ENCODE measurements at regions not wholly inside any gene's neighbourhood (a gene's known extent, or its start where the extent isn't known, plus 50 kb on each side); places are given as distances from the start of the nearest gene placed in this dataset.
A peak's percentile ranks its signal among the peaks of the same experiment; 100 is the strongest.
"Not testable (repeated sequence)": the region's sequence is repeated elsewhere in the genome, so short reads cannot be mapped to it uniquely, and the experiment has no call there.

- TF ChIP-seq POLR2AphosphoS5 (IDR thresholded peaks at IDR 0.05) (no peak), CTCF (IDR thresholded peaks at IDR 0.05 in 8 of 11, conservative IDR thresholded peaks at IDR 0.05 in 3 of 11) (no peak), POLR2A (IDR thresholded peaks at IDR 0.05) (no peak)
- DNase-seq = peak; percentile 46
- no peaks in the 10 kb centered on the region for H3K4me1 ChIP-seq
- WGBS, 5 donors = 83 to 91% (median 89%) methylated on average over 33 to 37 of the region's 37 CpGs
- intact Hi-C loops (cut with DNase I; ENCODE audit: low total_unique reads) = no loop called here
- no peak overlapping the region for H3K27ac ChIP-seq
- H3K27me3 ChIP-seq (replicated peaks in 1 of 7) = no peaks in the 10 kb centered on the region
- peaks cover 0 to 39% (median 24%) of the 10 kb centered on the region in 8 donors for H3K9me3 ChIP-seq
- H3K36me3 ChIP-seq = no peaks in the 10 kb centered on the region
- no peak overlapping the region for H3K4me3 ChIP-seq
These were observed 2798.7 kb upstream of the TEKT4 start for GRCh38 chr2:92072461-92073035.

- DNase-seq = peak; percentile 48
- H3K27me3 ChIP-seq (replicated peaks in 1 of 7) = no peaks in the 10 kb centered on the region
- peaks cover 0 to 42% (median 24%) of the 10 kb centered on the region in 8 donors for H3K9me3 ChIP-seq
- intact Hi-C loops (cut with DNase I; ENCODE audit: low total_unique reads) = no loop called here
- 93 to 95% (median 94%) methylated on average over 56 to 60 of the region's 60 CpGs for WGBS, 5 donors
- H3K36me3 ChIP-seq = no peaks in the 10 kb centered on the region
- H3K4me1 ChIP-seq = no peaks in the 10 kb centered on the region
- no peak overlapping the region for H3K4me3 ChIP-seq
- no peak for TF ChIP-seq CTCF (IDR thresholded peaks at IDR 0.05 in 8 of 11, conservative IDR thresholded peaks at IDR 0.05 in 3 of 11)
- H3K27ac ChIP-seq = no peak overlapping the region
These were observed 2798.0 kb upstream of the TEKT4 start for GRCh38 chr2:92073036-92073814.

GRCh38 chr2:92073815-92074548 is 2797.2 kb upstream of the TEKT4 start:
- Histone ChIP-seq H3K27ac (no peak overlapping the region), H3K36me3 (no peaks in the 10 kb centered on the region), H3K9me3 (peaks cover 0 to 46% (median 24%) of the 10 kb centered on the region in 8 donors), H3K4me3 (no peak overlapping the region), H3K27me3 (replicated peaks in 1 of 7) (no peaks in the 10 kb centered on the region), H3K4me1 (no peaks in the 10 kb centered on the region)
- no peak for DNase-seq
- intact Hi-C loops (cut with DNase I; ENCODE audit: low total_unique reads) = no loop called here
- TF ChIP-seq POLR2A (IDR thresholded peaks at IDR 0.05) = no peak
- TF ChIP-seq POLR2AphosphoS5 (IDR thresholded peaks at IDR 0.05) = no peak
- no peak for TF ChIP-seq CTCF (IDR thresholded peaks at IDR 0.05 in 8 of 11, conservative IDR thresholded peaks at IDR 0.05 in 3 of 11)
- WGBS, 5 donors = 84 to 93% (median 89%) methylated on average over 45 of the region's 45 CpGs

GRCh38 chr2:92074549-92074898 is 2796.7 kb upstream of the TEKT4 start:
- no peak for TF ChIP-seq CTCF (IDR thresholded peaks at IDR 0.05 in 8 of 11, conservative IDR thresholded peaks at IDR 0.05 in 3 of 11)
- no peak for TF ChIP-seq POLR2AphosphoS5 (IDR thresholded peaks at IDR 0.05)
- no peak for TF ChIP-seq POLR2A (IDR thresholded peaks at IDR 0.05)
- Histone ChIP-seq H3K9me3 (peaks cover 0 to 46% (median 26%) of the 10 kb centered on the region in 8 donors), H3K4me1 (no peaks in the 10 kb centered on the region), H3K27ac (no peak overlapping the region), H3K4me3 (no peak overlapping the region), H3K27me3 (replicated peaks in 1 of 7) (no peaks in the 10 kb centered on the region), H3K36me3 (no peaks in the 10 kb centered on the region)
- intact Hi-C loops (cut with DNase I; ENCODE audit: low total_unique reads) = no loop called here
- WGBS, 5 donors = 65 to 77% (median 70%) methylated on average over 28 to 29 of the region's 29 CpGs
- DNase-seq = peak; percentile 28

GRCh38 chr2:92075363-92075762 is 2795.9 kb upstream of the TEKT4 start:
- H3K36me3 ChIP-seq; DNase-seq; H3K27ac ChIP-seq; H3K4me1 ChIP-seq; intact Hi-C loops (cut with DNase I; ENCODE audit: low total_unique reads); H3K27me3 ChIP-seq (replicated peaks in 1 of 7); H3K4me3 ChIP-seq: not testable (repeated sequence)
- WGBS, 5 donors = 79 to 85% (median 83%) methylated on average over 2 of the region's 2 CpGs
- peaks cover 0 to 46% (median 28%) of the 10 kb centered on the region in 8 donors for H3K9me3 ChIP-seq
